ENCODE measurements at regions not wholly inside any gene's neighbourhood (a gene's known extent, or its start where the extent isn't known, plus 50 kb on each side); places are given as distances from the start of the nearest gene placed in this dataset.
A peak's percentile ranks its signal among the peaks of the same experiment; 100 is the strongest.

DNA sequence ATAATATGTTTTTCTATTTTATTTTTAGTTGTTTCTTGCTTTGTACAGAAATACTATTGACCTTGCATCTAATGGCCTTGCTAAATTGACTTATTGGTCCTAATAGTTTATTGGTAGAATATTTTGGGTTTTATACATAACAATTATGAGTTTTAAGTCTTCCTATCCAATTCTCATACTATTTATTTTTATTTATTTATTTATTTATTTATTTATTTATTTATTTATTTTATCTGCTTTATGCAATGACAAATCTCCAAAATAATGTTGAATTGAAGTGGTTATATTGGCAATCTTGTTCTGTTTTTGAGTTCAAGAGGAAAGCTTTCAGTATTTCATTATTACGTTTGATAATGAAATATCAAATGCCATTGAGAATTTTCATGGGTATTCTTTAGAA lies 488.3 kb downstream of the CDH2 start:
- DNase-seq (ENCODE audit: low spot score) = no peak

DNA sequence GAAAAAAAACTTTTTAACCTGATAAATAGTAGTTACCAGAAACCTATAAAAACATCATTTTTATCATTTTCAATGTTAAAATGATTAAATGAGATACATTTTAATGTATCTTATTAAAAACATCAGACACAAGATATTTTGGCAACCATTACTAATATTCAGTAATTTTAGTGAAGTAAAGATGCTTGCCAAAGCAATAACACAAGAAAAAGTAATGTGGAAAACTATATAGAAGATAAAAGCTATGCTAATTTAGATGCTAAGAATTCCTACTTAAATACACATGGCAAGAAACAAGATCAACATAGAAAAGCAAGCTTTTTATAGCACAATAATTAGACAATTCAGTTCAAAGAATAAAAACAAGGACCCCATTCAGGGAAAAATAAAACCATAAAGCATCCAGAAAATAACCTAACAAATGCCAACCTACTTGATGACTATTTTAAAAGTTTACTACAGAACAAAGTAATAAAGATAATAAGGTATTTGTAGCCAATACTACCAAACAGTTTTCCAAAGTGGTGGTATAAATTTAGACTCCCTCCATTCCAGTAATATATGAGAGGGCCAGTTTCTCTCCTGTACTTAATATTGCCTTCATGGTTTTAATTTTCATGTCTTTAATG lies 489.5 kb downstream of the CDH2 start:
- DNase-seq (ENCODE audit: low spot score) = no peak

DNA sequence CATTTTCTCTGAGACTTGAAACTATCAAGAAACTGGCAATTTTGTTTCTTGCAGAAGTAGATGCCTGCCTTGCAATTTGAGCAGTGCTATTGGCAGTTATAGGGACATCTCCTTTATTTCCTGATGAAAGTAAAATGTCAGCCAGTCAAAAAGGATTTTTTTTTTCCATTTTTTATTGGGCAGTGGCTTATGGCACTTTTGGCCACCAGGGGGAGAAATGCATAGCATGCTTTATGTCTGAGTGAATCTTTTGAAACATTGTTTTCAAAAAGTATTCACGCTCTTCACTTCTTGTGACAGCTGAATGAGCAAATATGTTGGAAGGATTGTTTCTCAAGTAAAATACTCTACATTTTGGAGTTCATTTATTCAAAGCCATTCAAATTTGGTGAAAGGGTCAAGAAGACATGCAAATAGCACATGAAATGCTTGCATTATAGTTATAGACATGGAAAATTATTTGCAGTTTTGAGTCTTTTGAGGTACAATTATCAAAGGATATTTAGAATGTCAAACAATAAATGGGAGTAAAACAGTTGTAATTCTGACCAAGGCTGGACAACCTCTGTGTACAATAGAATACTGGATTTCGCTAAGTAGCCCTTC lies 491.0 kb downstream of the CDH2 start:
- peak; percentile 24 for DNase-seq (ENCODE audit: low spot score)

DNA sequence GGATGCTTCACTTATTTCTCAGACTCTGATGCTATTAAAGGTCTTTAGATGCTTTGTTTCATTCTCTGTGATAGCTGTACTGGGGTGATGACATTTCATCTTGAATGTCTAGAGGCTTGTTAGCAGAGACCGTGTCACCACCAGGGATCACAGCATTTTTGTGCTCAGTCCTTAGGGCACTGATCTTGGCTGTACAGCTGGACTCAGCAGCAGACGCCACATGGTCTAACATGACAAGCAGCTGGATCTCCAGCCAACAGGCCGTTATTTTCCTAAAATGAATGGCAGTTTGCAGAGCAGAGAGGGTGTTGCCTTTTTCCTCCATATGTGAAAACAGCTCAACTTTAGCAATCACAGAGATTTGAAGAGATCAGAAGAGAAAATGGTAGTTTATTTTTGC lies 491.8 kb downstream of the CDH2 start:
- no peak for DNase-seq (ENCODE audit: low spot score)

DNA sequence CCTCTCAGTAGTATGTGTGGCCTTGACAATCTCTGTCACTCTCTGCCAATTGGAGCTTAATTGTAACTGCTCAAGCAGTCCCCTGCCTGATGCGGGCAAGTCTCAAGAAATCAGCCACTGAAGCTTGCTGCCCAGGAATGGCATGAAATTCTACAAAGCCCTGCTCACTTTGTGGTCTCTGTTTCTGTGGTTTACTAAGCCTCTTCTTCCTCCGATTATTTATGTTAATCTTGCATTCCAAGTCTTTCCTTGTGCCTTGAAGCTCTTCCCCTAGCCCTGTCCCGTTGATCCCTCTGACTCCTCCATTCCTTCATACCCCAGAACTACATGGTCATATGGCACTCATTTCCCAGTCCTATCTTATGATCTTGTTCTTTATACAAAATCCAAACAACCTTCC lies 489.3 kb upstream of the CHST9 start:
- no peak for DNase-seq (ENCODE audit: low spot score)

DNA sequence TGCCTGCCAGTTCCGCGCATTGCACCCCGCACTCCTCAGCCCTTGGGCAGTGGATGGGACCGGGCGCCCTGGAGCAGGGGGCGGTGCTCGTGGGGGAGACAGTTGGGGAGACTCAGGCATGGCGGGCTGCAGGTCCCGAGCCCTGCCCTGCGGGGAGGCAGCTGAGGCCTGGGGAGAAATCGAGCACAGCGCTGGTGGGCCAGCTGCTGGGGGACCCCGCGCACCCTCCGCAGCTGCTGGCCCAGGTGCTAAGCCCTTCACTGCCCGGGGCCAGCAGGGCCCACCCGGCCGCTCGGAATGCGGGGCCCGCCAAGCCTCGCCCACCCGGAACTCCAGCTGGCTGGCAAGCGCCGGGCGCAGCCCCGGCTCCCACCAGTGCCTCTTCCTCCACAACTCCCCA lies 488.8 kb upstream of the CHST9 start:
- no peak for DNase-seq (ENCODE audit: low spot score)

DNA sequence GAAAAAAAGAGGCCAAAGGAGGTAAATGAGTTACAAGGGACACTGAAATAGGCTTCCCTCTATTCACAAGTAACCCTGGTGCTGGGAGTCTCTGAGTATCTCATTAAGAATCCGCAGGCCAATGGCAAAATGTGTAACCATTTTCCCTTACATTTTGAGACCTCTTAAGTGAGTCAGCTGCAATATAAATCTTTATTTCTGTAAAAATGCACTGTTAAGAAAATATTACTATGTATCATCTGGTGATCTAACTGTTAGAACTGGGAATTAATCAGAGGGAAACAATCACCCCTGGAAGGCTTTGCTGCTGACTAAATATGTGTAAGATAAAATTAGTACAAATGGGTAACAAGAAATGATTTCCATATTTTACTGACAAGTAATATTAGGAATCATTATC lies 483.1 kb upstream of the CHST9 start:
- DNase-seq (ENCODE audit: low spot score) = no peak

DNA sequence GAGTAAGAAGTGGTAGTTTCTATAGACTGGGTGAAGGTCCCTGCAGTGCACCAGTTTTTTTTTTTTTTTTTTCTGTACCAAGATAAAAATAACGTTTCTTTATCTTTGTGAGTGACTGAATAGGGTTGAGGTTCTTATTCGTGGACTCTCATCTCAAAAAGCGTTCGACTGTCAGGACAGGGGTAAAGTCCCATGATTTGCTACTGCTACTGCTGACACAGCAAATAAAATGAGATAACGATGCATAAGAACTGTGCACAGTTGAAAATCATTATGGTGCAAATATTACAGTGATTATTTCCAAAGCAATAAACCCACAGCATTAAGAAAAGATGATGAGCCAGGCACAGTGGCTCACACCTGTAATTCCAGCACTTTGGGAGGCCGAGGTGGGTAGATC lies 482.0 kb upstream of the CHST9 start:
- no peak for DNase-seq (ENCODE audit: low spot score)

DNA sequence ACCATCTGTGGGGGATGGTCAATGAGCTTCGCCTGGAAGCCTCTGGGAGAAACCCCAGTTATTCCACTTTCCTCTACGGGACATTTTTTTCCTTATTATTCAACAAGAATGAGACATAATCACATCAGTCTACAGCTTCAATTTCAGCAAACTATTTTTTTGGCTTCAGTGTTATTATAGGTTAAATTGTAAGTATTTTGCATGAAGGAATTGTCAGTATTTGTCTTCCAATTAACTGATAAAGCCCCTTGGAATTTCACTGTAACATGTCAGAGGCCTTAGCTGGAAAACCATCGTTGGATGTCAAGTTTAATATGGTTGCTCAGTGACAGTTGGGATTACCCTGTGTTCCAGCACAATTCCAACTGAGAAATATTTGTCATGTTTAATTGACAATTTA lies 480.9 kb upstream of the CHST9 start:
- no peak for DNase-seq (ENCODE audit: low spot score)

DNA sequence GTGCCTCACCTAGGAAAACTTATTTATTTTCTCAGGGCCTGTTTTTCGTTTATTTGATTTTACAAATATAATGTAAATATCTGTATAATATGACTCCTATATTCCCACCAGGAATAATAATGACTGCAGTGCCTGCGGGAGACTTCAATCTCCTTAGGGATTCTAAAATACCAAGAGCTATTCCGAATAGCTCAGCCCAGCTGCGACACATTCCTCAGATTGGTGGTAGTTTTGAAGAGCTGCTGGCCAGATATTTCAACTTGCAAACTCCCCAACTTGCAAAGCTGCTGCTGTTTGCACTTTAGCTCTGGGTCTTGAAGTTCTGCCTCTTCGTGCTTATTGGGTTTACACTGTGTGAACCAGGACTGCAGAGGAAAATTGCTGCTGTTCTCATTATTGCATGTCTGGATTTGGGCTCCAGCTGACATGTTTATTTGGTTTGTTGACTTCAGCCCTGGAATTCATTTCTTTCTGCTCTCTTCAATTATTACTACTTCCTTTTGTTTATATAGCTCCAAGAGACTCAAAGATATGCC lies 480.2 kb upstream of the CHST9 start:
- no peak for DNase-seq (ENCODE audit: low spot score)

DNA sequence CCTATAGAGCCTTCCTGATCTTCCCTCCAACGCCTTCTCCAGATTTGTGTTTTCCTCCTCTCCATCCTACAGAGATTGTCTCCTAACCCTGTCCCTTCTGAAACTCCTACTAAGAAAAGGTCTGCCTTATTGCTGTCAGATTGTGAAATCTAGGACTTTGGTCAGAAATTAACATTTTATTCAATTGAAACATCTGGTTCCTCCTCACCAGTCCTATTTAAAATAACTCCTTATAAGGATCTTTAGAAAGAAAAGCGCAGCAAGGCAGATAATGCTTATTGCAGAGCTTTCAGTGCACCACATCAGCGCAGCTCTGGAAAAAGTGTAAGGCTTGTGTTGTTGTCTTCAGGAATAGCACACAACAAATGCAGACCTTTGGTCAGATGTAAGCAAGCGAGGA lies 477.8 kb upstream of the CHST9 start:
- no peak for DNase-seq (ENCODE audit: low spot score)

DNA sequence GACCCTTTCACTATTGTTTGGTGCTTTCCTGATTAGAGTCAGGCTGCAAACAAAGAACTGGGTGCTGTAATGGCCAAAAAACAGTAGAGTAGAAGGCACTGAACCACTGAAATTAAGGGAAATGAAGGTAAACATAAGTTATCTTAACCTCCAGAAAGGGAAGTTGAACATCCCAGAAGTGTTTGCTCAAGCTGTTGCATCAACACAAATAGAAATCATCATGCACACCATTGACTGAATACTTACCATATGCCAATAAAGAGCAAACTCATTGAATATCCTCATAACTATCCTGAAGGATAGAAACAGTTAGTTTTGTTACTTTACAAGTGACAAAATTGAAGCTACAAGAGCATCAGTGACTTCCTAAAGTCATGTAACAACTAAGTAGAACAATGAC lies 477.4 kb upstream of the CHST9 start:
- no peak for DNase-seq (ENCODE audit: low spot score)

DNA sequence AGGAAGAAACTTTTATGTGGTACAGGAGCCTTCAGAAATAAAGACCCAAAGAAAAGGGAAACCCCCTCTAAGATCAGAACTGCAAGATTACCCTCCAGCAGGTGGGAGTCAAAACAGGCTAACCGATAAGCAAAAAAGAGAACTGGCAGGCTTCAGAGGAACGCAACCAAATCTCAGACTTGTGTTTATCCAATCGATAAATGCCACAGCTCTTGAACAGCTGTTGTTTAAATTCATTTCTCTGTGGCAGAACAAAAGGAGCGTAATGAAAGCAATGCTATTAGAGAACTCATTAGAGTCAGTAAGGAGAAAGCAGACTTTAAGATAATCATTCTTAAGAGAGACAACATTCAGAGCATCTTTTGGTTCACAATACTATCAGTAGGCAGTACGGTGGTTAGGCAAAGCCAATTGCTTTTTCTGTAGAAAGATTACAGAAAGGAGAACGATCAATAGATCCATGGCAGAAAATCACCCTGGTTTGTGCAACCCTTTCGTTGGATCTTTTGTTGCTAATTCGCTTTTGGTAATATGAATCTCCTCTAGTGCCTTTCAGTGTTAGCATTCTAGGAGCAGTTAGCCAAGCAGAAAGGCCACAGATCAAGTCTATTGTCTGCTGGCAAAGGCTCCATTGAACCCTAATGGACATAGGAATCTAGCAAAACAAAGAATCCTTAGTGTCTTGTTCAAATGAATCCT lies 476.4 kb upstream of the CHST9 start:
- peak; percentile 56 for DNase-seq (ENCODE audit: low spot score)

DNA sequence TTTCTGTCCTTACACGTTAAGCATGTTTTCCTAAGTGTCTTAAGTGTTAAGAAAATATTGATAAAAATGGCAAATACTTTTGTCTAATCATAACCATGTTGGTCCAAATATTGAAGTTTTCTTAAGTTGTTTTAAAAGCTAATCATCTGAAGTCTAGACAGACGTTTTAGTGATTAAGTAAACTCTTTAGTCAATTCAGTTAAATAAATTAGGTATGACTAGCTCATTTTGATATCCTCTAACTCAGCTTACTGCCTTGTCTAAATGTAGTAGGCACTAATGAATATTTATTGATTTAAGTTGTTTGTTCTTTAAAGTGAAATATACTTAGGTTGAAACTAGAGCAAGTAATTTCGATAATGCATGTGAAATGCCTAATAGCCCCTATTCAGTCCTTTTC lies 471.8 kb upstream of the CHST9 start:
- no peak for DNase-seq (ENCODE audit: low spot score)

DNA sequence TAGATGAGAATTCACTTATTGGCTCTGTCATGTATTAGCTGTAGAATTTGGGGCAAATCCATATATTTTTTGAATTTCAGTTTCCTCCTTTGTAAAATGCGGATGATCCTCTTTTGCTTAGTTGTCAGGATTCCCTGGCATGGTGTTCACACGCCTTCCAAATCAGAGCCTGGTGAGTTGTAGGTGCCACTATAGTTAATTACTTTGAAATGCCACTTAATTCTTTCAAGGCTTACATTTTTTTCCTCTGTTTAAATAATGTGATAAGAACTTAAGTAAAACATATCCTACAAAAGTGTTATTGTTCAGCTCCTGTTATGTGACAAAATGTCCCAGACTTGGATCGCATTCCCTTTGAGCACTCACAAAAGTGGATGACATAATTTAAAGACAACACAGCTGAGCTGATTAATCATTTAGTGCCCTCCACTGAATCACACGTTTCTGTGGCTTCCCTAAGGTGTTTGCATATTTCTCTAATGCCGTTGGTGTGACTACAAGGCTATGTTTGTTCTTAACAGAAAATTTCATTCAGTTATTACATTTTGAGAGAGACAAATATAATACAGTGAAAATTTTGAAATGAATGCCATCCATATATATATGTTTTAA lies 471.2 kb upstream of the CHST9 start:
- DNase-seq (ENCODE audit: low spot score) = no peak

DNA sequence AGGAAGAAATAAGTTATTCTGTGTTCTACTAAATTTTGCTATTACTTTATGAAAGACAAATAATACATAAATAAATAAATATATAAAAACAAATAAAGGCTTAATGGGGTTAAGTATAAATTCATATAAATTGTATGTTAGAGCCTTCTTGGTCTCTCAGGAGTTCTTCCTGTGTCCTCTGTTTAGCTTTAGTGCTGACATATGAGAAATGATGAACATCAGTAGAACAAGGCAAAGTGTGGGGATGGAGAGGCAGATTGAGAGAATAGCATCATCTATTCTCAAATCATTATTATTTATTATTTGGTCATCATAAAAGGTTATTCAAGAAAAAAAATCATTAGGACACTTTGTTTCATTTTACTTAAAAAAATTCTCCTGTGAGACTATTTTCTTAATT lies 468.1 kb upstream of the CHST9 start:
- DNase-seq (ENCODE audit: low spot score) = no peak

DNA sequence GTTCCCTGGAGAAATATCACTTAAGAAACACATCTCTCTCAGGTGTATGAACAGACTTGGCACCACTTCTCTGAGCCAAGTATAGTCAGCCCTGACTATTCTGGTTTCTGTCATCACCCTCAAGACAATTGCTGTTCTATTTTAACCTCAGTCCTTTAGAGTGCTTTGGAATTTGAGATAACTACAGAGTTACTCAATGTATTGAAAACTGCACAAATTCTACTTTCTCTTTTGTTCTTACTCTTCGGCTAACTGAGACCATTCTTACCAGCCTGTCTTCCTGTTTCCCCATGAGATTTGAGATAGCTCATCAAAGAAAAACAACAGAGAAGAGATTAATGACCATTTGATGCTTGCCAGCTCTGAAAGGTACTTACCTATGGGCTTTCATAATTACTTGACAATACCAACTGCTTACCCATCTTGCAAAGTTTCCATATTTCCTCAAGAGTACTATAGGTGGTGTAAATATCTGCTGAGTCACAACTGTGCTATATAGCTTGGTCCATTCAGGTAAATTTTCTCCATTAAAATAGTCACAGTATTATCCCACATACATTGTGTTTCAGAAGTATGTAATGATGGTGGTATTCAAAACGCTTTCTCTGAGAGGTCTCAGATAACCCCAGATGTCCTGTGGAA lies 467.5 kb upstream of the CHST9 start:
- no peak for DNase-seq (ENCODE audit: low spot score)

DNA sequence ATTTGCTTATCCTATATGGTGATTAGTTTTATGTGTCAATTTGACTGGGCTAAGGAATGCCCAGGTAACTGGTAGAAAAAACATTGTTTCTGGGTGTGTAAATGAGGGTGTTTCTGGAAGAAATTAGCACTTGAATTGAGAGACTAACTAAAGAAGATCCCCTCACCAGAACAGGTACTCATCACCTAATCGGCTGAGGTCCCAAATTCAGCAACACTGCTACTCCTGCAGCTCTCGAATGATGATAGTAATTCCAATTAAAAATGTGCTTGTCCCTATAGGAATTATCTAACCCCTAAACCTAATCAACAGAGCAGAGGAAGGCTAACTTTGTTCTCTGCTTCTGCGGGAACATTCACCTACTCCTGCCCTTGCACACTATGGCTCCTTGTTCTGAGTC lies 464.5 kb upstream of the CHST9 start:
- DNase-seq (ENCODE audit: low spot score) = no peak

DNA sequence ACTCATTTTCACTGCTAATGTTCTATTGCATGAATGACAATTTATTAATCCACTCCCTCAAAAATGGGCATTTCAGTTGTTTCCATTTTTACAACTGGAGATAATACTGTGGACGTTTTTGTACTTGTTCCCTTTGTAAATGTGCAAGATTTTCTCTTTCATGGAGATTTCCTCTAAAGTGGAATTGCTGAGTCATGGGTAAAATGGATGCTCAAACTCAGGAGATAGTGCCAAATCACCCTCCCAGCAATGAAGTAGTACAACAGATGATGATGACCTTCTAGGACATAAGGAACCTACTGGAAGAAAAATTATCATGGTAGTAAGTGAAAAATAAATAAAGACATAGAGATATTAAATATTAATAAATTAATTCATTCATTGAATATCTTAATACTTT lies 460.8 kb upstream of the CHST9 start:
- DNase-seq (ENCODE audit: low spot score) = no peak

DNA sequence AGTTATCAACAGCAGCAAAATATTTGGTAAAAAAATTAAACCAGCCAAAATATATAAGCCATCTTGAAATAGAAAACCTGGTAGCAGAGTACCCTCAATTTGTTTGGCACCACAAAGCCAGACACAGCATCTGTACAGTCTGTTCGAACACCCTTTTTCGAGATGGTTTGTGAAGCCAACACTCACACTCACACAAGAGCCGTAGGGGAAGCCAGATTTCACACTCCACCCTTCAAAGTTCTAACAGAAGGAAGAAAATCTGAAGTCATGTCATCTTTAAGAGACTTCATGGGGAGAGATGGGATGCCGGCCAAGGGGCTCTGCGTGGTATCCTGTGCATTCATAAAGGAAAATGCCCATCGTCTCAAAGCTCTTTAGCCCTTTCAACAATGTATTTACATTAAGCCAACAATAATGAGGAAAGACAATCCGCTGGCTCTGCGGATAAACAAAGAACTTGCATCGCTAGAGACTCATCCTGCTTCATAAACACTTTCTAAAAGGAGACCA lies 451.5 kb upstream of the CHST9 start:
- DNase-seq (ENCODE audit: low spot score) = no peak

DNA sequence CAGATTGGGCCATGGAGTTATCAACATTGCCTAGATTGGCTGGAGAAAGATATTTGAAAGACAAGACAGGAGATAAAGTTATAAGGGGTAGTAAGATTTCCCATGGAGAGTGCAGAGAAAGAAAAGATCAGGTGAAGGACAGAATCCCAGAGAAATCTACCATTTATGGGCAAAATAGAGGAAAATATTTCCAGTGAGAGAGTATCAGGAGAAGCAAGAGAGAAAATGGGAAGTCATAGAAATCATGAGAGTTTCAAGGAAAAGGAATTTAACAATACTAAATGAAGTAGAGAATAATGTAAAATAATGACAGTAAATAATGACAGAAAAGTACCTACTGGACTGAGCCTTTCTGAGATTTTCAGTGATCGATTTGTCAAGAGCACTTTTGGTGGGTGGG lies 447.6 kb upstream of the CHST9 start:
- DNase-seq (ENCODE audit: low spot score) = no peak

DNA sequence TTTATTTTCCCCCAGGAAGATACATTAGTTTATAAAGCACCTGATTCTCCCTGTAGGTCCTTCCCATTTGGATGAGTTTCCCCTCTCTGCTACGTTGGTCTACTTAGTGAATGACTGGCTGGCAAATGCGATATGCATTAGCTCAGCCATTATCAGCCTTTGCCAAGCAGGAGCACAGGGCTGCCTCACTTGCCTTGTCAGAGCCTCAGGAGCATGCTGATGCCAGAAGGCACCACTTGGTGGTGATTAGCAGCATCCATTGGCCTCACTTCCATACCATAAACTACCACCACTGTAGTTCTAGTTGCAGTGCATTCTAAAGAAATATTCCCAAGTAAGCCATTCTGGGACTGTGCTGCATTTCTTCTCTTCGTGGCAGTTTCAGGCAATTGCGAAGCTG lies 442.8 kb upstream of the CHST9 start:
- DNase-seq (ENCODE audit: low spot score) = no peak
